Stimulated activated memory B cell treated with anti-CD40 and anti-IgM and Interleukin-4, amounts not matched to agents 10 μg/mL and 1 μg/mL and 100 μg/mL, for 72 hours (primary cell): ENCODE measurements at regions not wholly inside any gene's neighbourhood (a gene's known extent, or its start where the extent isn't known, plus 50 kb on each side); places are given as distances from the start of the nearest gene placed in this dataset.

Experiments used
- ATAC-seq: fragments of 150-1000 bp; cut with Tn5 transposase; 2 replicates; pipeline ENCODE4 v1.10.0; 2021
- H3K27ac Mint-ChIP-seq: one replicate; pipeline ENCODE4 v1.8.0; 2022; ENCODE audit warnings: mild to moderate bottlenecking, mixed read lengths
- H3K27me3 Mint-ChIP-seq: one replicate; pipeline ENCODE4 v1.8.0; 2022; ENCODE audit warnings: mixed read lengths
- H3K36me3 Mint-ChIP-seq: one replicate; pipeline ENCODE4 v1.8.0; 2022; ENCODE audit warnings: mixed read lengths
- H3K4me1 Mint-ChIP-seq: one replicate; pipeline ENCODE4 v1.8.0; 2022; ENCODE audit warnings: mixed read lengths
- H3K4me3 Mint-ChIP-seq: one replicate; pipeline ENCODE4 v1.8.0; 2022; ENCODE audit warnings: mild to moderate bottlenecking, moderate library complexity, mixed read lengths
- H3K9me3 Mint-ChIP-seq: one replicate; pipeline ENCODE4 v1.8.0; 2022; ENCODE audit warnings: mixed read lengths

DNA sequence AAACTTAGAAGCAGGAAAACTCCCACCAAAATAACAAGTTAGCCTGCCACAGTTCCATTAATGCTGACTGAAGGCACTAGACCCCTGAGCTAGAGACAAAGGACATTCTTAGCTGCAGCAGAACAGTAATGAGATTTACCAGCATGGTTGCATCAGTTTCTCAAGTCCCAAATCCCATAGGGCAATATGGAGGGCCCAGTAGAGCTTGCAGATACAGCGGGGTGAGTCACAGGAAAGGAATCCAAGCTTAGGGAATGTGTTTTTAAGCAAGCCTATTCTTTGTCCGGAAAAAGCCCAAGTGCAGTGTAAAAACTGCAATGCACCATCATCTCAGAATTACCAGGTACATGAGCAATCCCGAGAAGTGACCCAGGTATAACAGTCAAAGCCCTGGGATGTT lies 51.3 kb upstream of the EXOC1L start:
- H3K4me1 Mint-ChIP-seq, result no peaks in the 10 kb centered on the region
- no peak for ATAC-seq
- peaks cover 18% of the 10 kb centered on the region for H3K27me3 Mint-ChIP-seq
- no peaks in the 10 kb centered on the region for H3K36me3 Mint-ChIP-seq
- H3K27ac Mint-ChIP-seq, result no peak overlapping the region
- H3K9me3 Mint-ChIP-seq, result no peaks in the 10 kb centered on the region
- no peak overlapping the region for H3K4me3 Mint-ChIP-seq
